PC-9 (cell line): ENCODE measurements at regions not wholly inside any gene's neighbourhood (a gene's known extent, or its start where the extent isn't known, plus 50 kb on each side); places are given as distances from the start of the nearest gene placed in this dataset.

Experiments used
- EZH2 ChIP-seq: fragments of 200-600 bp; sonication (generic); IDR thresholded peaks from 2 replicates; pipeline ENCODE4 v1.8.0; 2017; ENCODE audit warnings: antibody characterized with exemption, low read depth
- TF ChIP-seq, protein P1 (sequence below): fragments of 200-600 bp; sonication (generic); conservative IDR thresholded peaks from 2 replicates; pipeline ENCODE4 v1.6.1; 2017; ENCODE audit warnings: mixed run types, antibody characterized with exemption, mild to moderate bottlenecking, moderate library complexity

DNA sequence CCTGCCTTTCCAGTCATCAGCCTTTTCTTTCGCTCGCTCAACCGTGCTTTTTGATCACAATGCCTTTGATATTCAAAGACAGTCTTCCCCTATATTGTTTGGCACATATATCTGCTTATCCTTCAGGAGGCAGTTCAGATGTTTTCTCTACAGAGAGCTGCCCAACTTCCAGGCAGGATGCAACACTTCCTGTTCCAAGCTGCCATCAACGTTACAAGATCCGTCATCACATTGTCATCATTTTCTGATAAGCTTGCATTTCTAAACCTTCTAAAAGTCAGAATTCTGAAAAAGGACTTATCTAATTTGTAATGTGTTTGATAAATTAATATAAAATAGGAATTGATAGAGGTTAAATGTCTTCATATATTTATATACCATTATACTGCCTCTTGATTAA is 574.2 kb downstream of the TBC1D4 start:
- TF ChIP-seq, protein P1, sequence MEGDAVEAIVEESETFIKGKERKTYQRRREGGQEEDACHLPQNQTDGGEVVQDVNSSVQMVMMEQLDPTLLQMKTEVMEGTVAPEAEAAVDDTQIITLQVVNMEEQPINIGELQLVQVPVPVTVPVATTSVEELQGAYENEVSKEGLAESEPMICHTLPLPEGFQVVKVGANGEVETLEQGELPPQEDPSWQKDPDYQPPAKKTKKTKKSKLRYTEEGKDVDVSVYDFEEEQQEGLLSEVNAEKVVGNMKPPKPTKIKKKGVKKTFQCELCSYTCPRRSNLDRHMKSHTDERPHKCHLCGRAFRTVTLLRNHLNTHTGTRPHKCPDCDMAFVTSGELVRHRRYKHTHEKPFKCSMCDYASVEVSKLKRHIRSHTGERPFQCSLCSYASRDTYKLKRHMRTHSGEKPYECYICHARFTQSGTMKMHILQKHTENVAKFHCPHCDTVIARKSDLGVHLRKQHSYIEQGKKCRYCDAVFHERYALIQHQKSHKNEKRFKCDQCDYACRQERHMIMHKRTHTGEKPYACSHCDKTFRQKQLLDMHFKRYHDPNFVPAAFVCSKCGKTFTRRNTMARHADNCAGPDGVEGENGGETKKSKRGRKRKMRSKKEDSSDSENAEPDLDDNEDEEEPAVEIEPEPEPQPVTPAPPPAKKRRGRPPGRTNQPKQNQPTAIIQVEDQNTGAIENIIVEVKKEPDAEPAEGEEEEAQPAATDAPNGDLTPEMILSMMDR, result no peak
- TF ChIP-seq EZH2, result no peak
